SK-N-SH (cell line): ENCODE measurements at regions not wholly inside any gene's neighbourhood (a gene's known extent, or its start where the extent isn't known, plus 50 kb on each side); places are given as distances from the start of the nearest gene placed in this dataset.

Source experiments
- CTCF ChIA-PET: fragments of 300-600, 350-600 bp; formaldehyde crosslinking; extraction: SDS; loops from one replicate; lab custom pipeline; 2021; lab: Yijun Ruan, JAX
- POLR2A ChIA-PET: fragments of 350-600 bp; sonication (Branson Sonifier 250); formaldehyde crosslinking; extraction: SDS; loops from one replicate; lab custom pipeline; 2020; ENCODE audit warnings: antibody characterized with exemption, inconsistent platforms; lab: Yijun Ruan, JAX
- DNase-seq: peaks from one replicate; pipeline ENCODE4 v3.0.0; 2012
- H2AFZ ChIP-seq: fragments of 200-600 bp; sonication (generic); 2 replicates; pipeline ENCODE4 v1.8.1; 2016; ENCODE audit warnings: antibody characterized with exemption, mild to moderate bottlenecking, low read depth
- H3F3A ChIP-seq: fragments of 200-600 bp; sonication (generic); replicated peaks from 2 replicates; pipeline ENCODE3; 2016; ENCODE audit warnings: antibody characterized with exemption, mild to moderate bottlenecking; ENCODE audit not compliant: insufficient read depth
- H3K27ac ChIP-seq, 2 experiments: fragments of 200-500 bp in 1 of 2; fragments of 200-600 bp in 1 of 2; sonication (Bioruptor generic) in 1 of 2; sonication (generic), shearing (Covaris generic) in 1 of 2; 2 replicates each; pipeline versions ENCODE4 v1.5.1 to v1.6.1; 2014 to 2016; ENCODE audit warnings: low read depth in 2 of 2, inconsistent platforms in 1 of 2, low read length in 1 of 2, mild to moderate bottlenecking in 1 of 2, mixed read lengths in 1 of 2
- H3K27me3 ChIP-seq: fragments of 200-600 bp; sonication (generic), shearing (Covaris generic); 2 replicates; pipeline ENCODE4 v1.6.1; 2016; ENCODE audit warnings: mixed run types; ENCODE audit not compliant: insufficient read depth
- H3K36me3 ChIP-seq, 2 experiments: fragments of 200-500 bp in 1 of 2; fragments of 200-600 bp in 1 of 2; sonication (Bioruptor generic) in 1 of 2; sonication (generic) in 1 of 2; replicated peaks in 1 of 2; 2 replicates each; pipeline versions ENCODE3 to v1.5.1; 2014 to 2016; ENCODE audit warnings: low read length in 1 of 2, mild to moderate bottlenecking in 1 of 2; ENCODE audit not compliant: insufficient read depth in 2 of 2, control insufficient read depth in 1 of 2
- H3K4me1 ChIP-seq, 2 experiments: fragments of 200-500 bp in 1 of 2; fragments of 200-600 bp in 1 of 2; sonication (Bioruptor generic) in 1 of 2; sonication (generic), shearing (Covaris generic) in 1 of 2; 2 replicates each; pipeline versions ENCODE4 v1.5.1 to v1.6.1; 2014 to 2016; ENCODE audit warnings: low read depth in 1 of 2, low read length in 1 of 2, mixed run types in 1 of 2; ENCODE audit not compliant: insufficient read depth in 2 of 2, control insufficient read depth in 1 of 2
- H3K4me2 ChIP-seq: fragments of 200-600 bp; sonication (generic), shearing (Covaris generic); 2 replicates; pipeline ENCODE4 v1.6.1; 2017; ENCODE audit warnings: mixed run types
- H3K4me3 ChIP-seq, 2 experiments: fragments of 200-500 bp in 1 of 2; fragments of 200-600 bp in 1 of 2; sonication (Bioruptor generic) in 1 of 2; sonication (generic), shearing (Covaris generic) in 1 of 2; 2 replicates each; pipeline versions ENCODE4 v1.5.1 to v1.8.1; 2014 to 2016; ENCODE audit warnings: low read depth in 2 of 2, inconsistent platforms in 1 of 2, low read length in 1 of 2, mild to moderate bottlenecking in 1 of 2, mixed read lengths in 1 of 2, moderate library complexity in 1 of 2
- H3K79me2 ChIP-seq: fragments of 200-600 bp; sonication (generic); 2 replicates; pipeline ENCODE4 v1.8.1; 2017; ENCODE audit warnings: mild to moderate bottlenecking; ENCODE audit not compliant: insufficient read depth
- H3K9ac ChIP-seq: fragments of 200-600 bp; sonication (generic); 2 replicates; pipeline ENCODE4 v1.6.1; 2017; ENCODE audit warnings: mixed run types
- H3K9me2 ChIP-seq: fragments of 200-600 bp; sonication (generic); 2 replicates; pipeline ENCODE4 v1.6.1; 2017; ENCODE audit warnings: mixed run types
- H3K9me3 ChIP-seq: fragments of 200-600 bp; sonication (generic); 2 replicates; pipeline ENCODE4 v1.6.1; 2017; ENCODE audit warnings: mixed run types, mild to moderate bottlenecking, moderate library complexity
- H4K20me1 ChIP-seq: fragments of 200-600 bp; sonication (generic); 2 replicates; pipeline ENCODE4 v1.6.1; 2017; ENCODE audit warnings: mild to moderate bottlenecking, mixed run types; ENCODE audit not compliant: insufficient read depth
- CHD2 ChIP-seq: fragments of 150-350 bp; IDR thresholded peaks from 2 replicates; pipeline ENCODE4 v1.6.1; 2018; ENCODE audit warnings: low read length; ENCODE audit not compliant: partially characterized antibody
- EP300 ChIP-seq, 2 experiments: IDR thresholded peaks; 2 replicates each; pipeline versions ENCODE4 v1.4.0 to v1.6.1; 2012; ENCODE audit warnings: borderline replicate concordance in 1 of 2, low read depth in 1 of 2, low read length in 1 of 2
- EZH2phosphoT487 ChIP-seq: fragments of 200-600 bp; sonication (generic); IDR thresholded peaks from 2 replicates; pipeline ENCODE4 v1.6.1; 2017; ENCODE audit warnings: low read depth, mixed run types, mild to moderate bottlenecking, antibody characterized with exemption, moderate library complexity, borderline replicate concordance
- FOXM1 ChIP-seq: IDR thresholded peaks from 2 replicates; pipeline ENCODE4 v1.4.0; 2012; ENCODE audit warnings: low read depth, mild to moderate bottlenecking
- JUND ChIP-seq: IDR thresholded peaks from 2 replicates; pipeline ENCODE4 v1.4.0; 2012
- MEF2A ChIP-seq: IDR thresholded peaks from 2 replicates; pipeline ENCODE4 v1.4.0; 2012; ENCODE audit warnings: low read depth, borderline replicate concordance
- MXI1 ChIP-seq: IDR thresholded peaks from 2 replicates; pipeline ENCODE4 v1.6.1; 2012; ENCODE audit warnings: mild to moderate bottlenecking, low read depth, low read length, improper control_type of control experiment
- NFIC ChIP-seq: IDR thresholded peaks from 2 replicates; pipeline ENCODE4 v1.4.0; 2012; ENCODE audit warnings: borderline replicate concordance
- RCOR1 ChIP-seq: fragments of 150-350 bp; IDR thresholded peaks from 2 replicates; pipeline ENCODE4 v1.6.1; 2017; ENCODE audit warnings: antibody characterized with exemption, low read length
- RFX5 ChIP-seq: IDR thresholded peaks from 2 replicates; pipeline ENCODE4 v1.6.1; 2012; ENCODE audit warnings: mild to moderate bottlenecking, improper control_type of control experiment, low read length
- SIN3A ChIP-seq: IDR thresholded peaks from 2 replicates; pipeline ENCODE4 v1.6.1; 2012; ENCODE audit warnings: low read depth, mild to moderate bottlenecking, low read length, moderate library complexity, borderline replicate concordance
- TAF1 ChIP-seq: IDR thresholded peaks from 2 replicates; pipeline ENCODE4 v1.6.1; 2012; ENCODE audit warnings: low read depth, mild to moderate bottlenecking, low read length, moderate library complexity, borderline replicate concordance
- TCF12 ChIP-seq: IDR thresholded peaks from 2 replicates; pipeline ENCODE4 v1.4.0; 2012
- TEAD4 ChIP-seq: IDR thresholded peaks from 2 replicates; pipeline ENCODE4 v1.4.0; 2012; ENCODE audit warnings: mild to moderate bottlenecking, borderline replicate concordance; ENCODE audit not compliant: insufficient read depth
- WGBS: methylation state at CpG from one replicate; pipeline ENCODE4 v1.1.6; 2017; ENCODE audit warnings: low lambda C conversion rate; 5-methylcytosine and 5-hydroxymethylcytosine counted together
- TF ChIP-seq, protein P1 (sequence below): fragments of 200-600 bp; sonication (generic); IDR thresholded peaks from 2 replicates; pipeline ENCODE4 v1.6.1; 2017; ENCODE audit warnings: antibody characterized with exemption, mild to moderate bottlenecking, moderate library complexity
- TF ChIP-seq, protein P2 (sequence below): fragments of 150-350 bp; IDR thresholded peaks from 2 replicates; pipeline ENCODE4 v1.6.1; 2016; ENCODE audit warnings: mild to moderate bottlenecking, low read depth, low read length
- TF ChIP-seq, protein P3 (sequence below): IDR thresholded peaks from 2 replicates; pipeline ENCODE4 v1.6.1; 2012; ENCODE audit warnings: mild to moderate bottlenecking, low read depth, low read length, moderate library complexity
- TF ChIP-seq, protein P4 (sequence below): IDR thresholded peaks from 2 replicates; pipeline ENCODE4 v1.4.0; 2012; ENCODE audit warnings: low read depth, borderline replicate concordance
- TF ChIP-seq, protein P5 (sequence below): IDR thresholded peaks from 2 replicates; pipeline ENCODE4 v1.4.0; 2012; ENCODE audit warnings: low read depth, borderline replicate concordance

DNA sequence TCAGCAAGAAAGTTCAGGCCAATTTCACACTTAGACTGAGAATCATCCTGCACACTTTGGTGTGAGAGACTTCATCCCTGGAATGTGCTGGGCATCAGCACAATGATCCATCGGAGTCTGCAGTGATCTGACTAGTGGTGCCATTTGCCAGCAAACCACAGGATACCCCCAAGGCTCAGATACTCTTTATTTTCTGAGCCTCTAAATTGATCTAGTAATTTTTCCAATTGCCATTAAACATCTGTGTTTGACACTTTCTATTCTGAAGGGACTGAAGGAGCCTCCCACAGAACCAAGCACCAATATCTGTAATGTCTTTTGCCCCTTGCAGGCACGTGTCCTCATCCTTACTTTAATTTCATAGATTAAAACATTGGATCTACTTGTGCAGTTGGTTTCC, 485.3 kb upstream of the SMIM21 start:
- no peak overlapping the region for H2AFZ ChIP-seq
- no peaks in the 10 kb centered on the region for H4K20me1 ChIP-seq
- no peaks in the 10 kb centered on the region for H3K79me2 ChIP-seq
- no peak overlapping the region for H3K4me3 ChIP-seq
- H3K36me3 ChIP-seq, result no peaks in the 10 kb centered on the region
- H3K27ac ChIP-seq, result no peak overlapping the region
- CTCF ChIA-PET, result no interaction called here
- POLR2A ChIA-PET, result no interaction called here
- H3K4me2 ChIP-seq, result no peak overlapping the region
- DNase-seq, result no peak
- no peaks in the 10 kb centered on the region for H3K9me3 ChIP-seq
- H3K27me3 ChIP-seq, result no peaks in the 10 kb centered on the region
- TF ChIP-seq TEAD4 (no peak), CHD2 (no peak), TAF1 (no peak)
- TF ChIP-seq, protein P1, sequence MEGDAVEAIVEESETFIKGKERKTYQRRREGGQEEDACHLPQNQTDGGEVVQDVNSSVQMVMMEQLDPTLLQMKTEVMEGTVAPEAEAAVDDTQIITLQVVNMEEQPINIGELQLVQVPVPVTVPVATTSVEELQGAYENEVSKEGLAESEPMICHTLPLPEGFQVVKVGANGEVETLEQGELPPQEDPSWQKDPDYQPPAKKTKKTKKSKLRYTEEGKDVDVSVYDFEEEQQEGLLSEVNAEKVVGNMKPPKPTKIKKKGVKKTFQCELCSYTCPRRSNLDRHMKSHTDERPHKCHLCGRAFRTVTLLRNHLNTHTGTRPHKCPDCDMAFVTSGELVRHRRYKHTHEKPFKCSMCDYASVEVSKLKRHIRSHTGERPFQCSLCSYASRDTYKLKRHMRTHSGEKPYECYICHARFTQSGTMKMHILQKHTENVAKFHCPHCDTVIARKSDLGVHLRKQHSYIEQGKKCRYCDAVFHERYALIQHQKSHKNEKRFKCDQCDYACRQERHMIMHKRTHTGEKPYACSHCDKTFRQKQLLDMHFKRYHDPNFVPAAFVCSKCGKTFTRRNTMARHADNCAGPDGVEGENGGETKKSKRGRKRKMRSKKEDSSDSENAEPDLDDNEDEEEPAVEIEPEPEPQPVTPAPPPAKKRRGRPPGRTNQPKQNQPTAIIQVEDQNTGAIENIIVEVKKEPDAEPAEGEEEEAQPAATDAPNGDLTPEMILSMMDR, result no peak
- TF ChIP-seq, protein P2, sequence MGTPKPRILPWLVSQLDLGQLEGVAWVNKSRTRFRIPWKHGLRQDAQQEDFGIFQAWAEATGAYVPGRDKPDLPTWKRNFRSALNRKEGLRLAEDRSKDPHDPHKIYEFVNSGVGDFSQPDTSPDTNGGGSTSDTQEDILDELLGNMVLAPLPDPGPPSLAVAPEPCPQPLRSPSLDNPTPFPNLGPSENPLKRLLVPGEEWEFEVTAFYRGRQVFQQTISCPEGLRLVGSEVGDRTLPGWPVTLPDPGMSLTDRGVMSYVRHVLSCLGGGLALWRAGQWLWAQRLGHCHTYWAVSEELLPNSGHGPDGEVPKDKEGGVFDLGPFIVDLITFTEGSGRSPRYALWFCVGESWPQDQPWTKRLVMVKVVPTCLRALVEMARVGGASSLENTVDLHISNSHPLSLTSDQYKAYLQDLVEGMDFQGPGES, result no peak
- H3K4me1 ChIP-seq, result peaks cover 0 to 3% of the 10 kb centered on the region in 2 experiments; a peak in 1 of 4 replicates
- H3K9me2 ChIP-seq, result no peaks in the 10 kb centered on the region
- no peak overlapping the region for H3K9ac ChIP-seq
- H3F3A ChIP-seq, result no peaks in the 10 kb centered on the region
- WGBS, result 9% methylated on average over 1 of the region's 2 CpGs

DNA sequence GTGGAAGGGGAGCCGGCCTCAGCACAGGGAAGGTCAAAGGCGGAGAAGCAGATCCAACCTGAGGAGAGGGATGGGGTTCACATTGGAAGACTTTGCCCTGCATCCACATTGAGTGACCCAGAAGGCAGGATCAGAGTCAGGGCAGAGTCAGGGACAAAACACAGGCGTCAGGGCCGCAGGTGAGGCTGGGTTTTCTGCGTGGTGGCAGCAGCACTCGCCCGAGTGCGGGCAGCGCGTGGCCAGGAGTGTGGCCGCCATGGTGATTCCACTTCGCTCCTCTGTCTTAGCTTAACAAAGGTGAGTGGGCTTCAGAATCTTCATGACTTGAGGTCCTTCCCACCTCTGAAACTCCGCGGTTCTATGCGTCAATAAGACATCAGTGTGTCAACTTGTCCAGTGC, 476.9 kb upstream of the SMIM21 start:
- Histone ChIP-seq H3K4me2 (no peak overlapping the region), H3K4me3 (no peak overlapping the region), H3K9ac (no peak overlapping the region), H4K20me1 (no peaks in the 10 kb centered on the region), H3K36me3 (no peaks in the 10 kb centered on the region), H3K9me3 (no peaks in the 10 kb centered on the region), H3K79me2 (no peaks in the 10 kb centered on the region), H3K27me3 (no peaks in the 10 kb centered on the region), H3K4me1 (no peaks in the 10 kb centered on the region), H3K9me2 (no peaks in the 10 kb centered on the region), H2AFZ (no peak overlapping the region), H3K27ac (no peak overlapping the region), H3F3A (no peaks in the 10 kb centered on the region)
- POLR2A ChIA-PET, result no interaction called here
- CTCF ChIA-PET, result interaction anchor here (2.6 kb wide), 1 partner anchor 7 kb away, joined by 10 read pairs; no protein-coding TSS in a partner anchor
- WGBS, result 52% methylated on average over 11 of the region's 15 CpGs
- no peak for DNase-seq
- TF ChIP-seq RFX5 (no peak), CHD2 (no peak), TEAD4 (no peak), EP300 (IDR thresholded peaks at IDR 0.05; ENCODE audit: borderline replicate concordance in 1 of 2, low read depth in 1 of 2, low read length in 1 of 2) (no peak), FOXM1 (no peak), NFIC (no peak), MXI1 (no peak), TCF12 (no peak), RCOR1 (no peak), EZH2phosphoT487 (no peak), JUND (no peak), SIN3A (no peak), MEF2A (no peak)
- TF ChIP-seq, protein P3, sequence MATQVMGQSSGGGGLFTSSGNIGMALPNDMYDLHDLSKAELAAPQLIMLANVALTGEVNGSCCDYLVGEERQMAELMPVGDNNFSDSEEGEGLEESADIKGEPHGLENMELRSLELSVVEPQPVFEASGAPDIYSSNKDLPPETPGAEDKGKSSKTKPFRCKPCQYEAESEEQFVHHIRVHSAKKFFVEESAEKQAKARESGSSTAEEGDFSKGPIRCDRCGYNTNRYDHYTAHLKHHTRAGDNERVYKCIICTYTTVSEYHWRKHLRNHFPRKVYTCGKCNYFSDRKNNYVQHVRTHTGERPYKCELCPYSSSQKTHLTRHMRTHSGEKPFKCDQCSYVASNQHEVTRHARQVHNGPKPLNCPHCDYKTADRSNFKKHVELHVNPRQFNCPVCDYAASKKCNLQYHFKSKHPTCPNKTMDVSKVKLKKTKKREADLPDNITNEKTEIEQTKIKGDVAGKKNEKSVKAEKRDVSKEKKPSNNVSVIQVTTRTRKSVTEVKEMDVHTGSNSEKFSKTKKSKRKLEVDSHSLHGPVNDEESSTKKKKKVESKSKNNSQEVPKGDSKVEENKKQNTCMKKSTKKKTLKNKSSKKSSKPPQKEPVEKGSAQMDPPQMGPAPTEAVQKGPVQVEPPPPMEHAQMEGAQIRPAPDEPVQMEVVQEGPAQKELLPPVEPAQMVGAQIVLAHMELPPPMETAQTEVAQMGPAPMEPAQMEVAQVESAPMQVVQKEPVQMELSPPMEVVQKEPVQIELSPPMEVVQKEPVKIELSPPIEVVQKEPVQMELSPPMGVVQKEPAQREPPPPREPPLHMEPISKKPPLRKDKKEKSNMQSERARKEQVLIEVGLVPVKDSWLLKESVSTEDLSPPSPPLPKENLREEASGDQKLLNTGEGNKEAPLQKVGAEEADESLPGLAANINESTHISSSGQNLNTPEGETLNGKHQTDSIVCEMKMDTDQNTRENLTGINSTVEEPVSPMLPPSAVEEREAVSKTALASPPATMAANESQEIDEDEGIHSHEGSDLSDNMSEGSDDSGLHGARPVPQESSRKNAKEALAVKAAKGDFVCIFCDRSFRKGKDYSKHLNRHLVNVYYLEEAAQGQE, result no peak
- TF ChIP-seq, protein P4, sequence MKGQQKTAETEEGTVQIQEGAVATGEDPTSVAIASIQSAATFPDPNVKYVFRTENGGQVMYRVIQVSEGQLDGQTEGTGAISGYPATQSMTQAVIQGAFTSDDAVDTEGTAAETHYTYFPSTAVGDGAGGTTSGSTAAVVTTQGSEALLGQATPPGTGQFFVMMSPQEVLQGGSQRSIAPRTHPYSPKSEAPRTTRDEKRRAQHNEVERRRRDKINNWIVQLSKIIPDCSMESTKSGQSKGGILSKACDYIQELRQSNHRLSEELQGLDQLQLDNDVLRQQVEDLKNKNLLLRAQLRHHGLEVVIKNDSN, result no peak
- TF ChIP-seq, protein P5, sequence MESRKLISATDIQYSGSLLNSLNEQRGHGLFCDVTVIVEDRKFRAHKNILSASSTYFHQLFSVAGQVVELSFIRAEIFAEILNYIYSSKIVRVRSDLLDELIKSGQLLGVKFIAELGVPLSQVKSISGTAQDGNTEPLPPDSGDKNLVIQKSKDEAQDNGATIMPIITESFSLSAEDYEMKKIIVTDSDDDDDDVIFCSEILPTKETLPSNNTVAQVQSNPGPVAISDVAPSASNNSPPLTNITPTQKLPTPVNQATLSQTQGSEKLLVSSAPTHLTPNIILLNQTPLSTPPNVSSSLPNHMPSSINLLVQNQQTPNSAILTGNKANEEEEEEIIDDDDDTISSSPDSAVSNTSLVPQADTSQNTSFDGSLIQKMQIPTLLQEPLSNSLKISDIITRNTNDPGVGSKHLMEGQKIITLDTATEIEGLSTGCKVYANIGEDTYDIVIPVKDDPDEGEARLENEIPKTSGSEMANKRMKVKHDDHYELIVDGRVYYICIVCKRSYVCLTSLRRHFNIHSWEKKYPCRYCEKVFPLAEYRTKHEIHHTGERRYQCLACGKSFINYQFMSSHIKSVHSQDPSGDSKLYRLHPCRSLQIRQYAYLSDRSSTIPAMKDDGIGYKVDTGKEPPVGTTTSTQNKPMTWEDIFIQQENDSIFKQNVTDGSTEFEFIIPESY, result no peak
